Right atrium auricular region (tissue), 2 donors: ENCODE measurements at regions not wholly inside any gene's neighbourhood (a gene's known extent, or its start where the extent isn't known, plus 50 kb on each side); places are given as distances from the start of the nearest gene placed in this dataset.

Experiments used
- DNase-seq: peaks from one replicate; pipeline ENCODE4 v3.0.0-alpha.2; 2019; ENCODE audit warnings: low spot score
- H3K27ac ChIP-seq, 2 donors: fragments of 200-600 bp; sonication (generic); 1 replicate in 1 of 2; 2 replicates in 1 of 2; pipeline ENCODE4 v1.5.1; 2016 to 2019
- H3K27me3 ChIP-seq, 2 donors: fragments of 200-600 bp; sonication (generic); one replicate each; pipeline versions ENCODE4 v1.5.1 to v1.6.0; 2017 to 2019
- H3K36me3 ChIP-seq: fragments of 200-600 bp; sonication (generic); one replicate; pipeline ENCODE4 v1.5.1; 2016
- H3K4me1 ChIP-seq, 2 donors: fragments of 200-600 bp; sonication (generic); one replicate each; pipeline versions ENCODE4 v1.5.1 to v1.6.0; 2017 to 2019
- H3K4me3 ChIP-seq, 2 donors: fragments of 200-600 bp; sonication (generic); 1 replicate in 1 of 2; 2 replicates in 1 of 2; pipeline ENCODE4 v1.5.1; 2017 to 2019; ENCODE audit warnings: mild to moderate bottlenecking in 1 of 2, moderate library complexity in 1 of 2
- H3K9me3 ChIP-seq, 2 donors: fragments of 200-600 bp; sonication (generic); one replicate each; pipeline ENCODE4 v1.5.1; 2019
- TF ChIP-seq, protein P1 (sequence below), 2 donors: fragments of 200-600 bp; sonication (generic); IDR thresholded peaks; one replicate each; pipeline ENCODE4 v1.5.1; 2019; ENCODE audit warnings: antibody characterized with exemption in 2 of 2

DNA sequence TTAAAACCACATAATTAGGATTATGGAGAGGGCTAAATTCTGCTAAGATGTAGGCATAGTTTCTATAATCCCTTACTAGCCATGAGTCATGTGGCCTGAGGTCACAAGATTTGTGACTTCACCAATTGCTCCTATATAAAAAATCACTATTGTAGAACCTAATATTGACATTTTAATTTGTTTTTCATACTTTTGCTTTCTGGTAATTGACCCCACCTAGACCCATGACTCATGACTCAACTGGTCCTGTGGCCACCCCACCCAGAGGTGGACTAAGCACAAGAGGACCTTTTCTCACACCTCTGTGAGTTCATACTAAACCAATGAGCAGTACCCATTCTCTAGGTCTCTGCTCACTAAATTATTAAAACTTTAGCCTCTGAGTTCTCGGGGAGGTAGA is 1567.5 kb upstream of the LRRTM1 start:
- no peak overlapping the region for H3K27ac ChIP-seq
- no peaks in the 10 kb centered on the region for H3K9me3 ChIP-seq
- no peaks in the 10 kb centered on the region for H3K27me3 ChIP-seq
- H3K36me3 ChIP-seq = no peaks in the 10 kb centered on the region
- H3K4me1 ChIP-seq = no peaks in the 10 kb centered on the region
- TF ChIP-seq, protein P1, sequence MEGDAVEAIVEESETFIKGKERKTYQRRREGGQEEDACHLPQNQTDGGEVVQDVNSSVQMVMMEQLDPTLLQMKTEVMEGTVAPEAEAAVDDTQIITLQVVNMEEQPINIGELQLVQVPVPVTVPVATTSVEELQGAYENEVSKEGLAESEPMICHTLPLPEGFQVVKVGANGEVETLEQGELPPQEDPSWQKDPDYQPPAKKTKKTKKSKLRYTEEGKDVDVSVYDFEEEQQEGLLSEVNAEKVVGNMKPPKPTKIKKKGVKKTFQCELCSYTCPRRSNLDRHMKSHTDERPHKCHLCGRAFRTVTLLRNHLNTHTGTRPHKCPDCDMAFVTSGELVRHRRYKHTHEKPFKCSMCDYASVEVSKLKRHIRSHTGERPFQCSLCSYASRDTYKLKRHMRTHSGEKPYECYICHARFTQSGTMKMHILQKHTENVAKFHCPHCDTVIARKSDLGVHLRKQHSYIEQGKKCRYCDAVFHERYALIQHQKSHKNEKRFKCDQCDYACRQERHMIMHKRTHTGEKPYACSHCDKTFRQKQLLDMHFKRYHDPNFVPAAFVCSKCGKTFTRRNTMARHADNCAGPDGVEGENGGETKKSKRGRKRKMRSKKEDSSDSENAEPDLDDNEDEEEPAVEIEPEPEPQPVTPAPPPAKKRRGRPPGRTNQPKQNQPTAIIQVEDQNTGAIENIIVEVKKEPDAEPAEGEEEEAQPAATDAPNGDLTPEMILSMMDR (IDR thresholded peaks at IDR 0.05) = no peak
- no peak for DNase-seq
- no peak overlapping the region for H3K4me3 ChIP-seq

- no peak for DNase-seq
- no peaks in the 10 kb centered on the region for H3K9me3 ChIP-seq
- no peak overlapping the region for H3K4me3 ChIP-seq
- H3K36me3 ChIP-seq = no peaks in the 10 kb centered on the region
- H3K4me1 ChIP-seq = no peaks in the 10 kb centered on the region
- TF ChIP-seq, protein P1 (IDR thresholded peaks at IDR 0.05) = no peak
- no peak overlapping the region for H3K27ac ChIP-seq
- no peaks in the 10 kb centered on the region for H3K27me3 ChIP-seq
These were observed 1565.6 kb upstream of the LRRTM1 start for GRCh38 chr2:81870119-81870518.

GRCh38 chr2:81858998-81859397 is 1554.4 kb upstream of the LRRTM1 start:
- DNase-seq = no peak
- TF ChIP-seq, protein P1 (IDR thresholded peaks at IDR 0.05) = no peak
- H3K36me3 ChIP-seq = no peaks in the 10 kb centered on the region
- no peaks in the 10 kb centered on the region for H3K9me3 ChIP-seq
- no peaks in the 10 kb centered on the region for H3K27me3 ChIP-seq
- no peak overlapping the region for H3K4me3 ChIP-seq
- no peak overlapping the region for H3K27ac ChIP-seq
- H3K4me1 ChIP-seq = no peaks in the 10 kb centered on the region

GRCh38 chr2:81853341-81853740 is 1548.8 kb upstream of the LRRTM1 start:
- Histone ChIP-seq H3K4me3 (no peak overlapping the region), H3K36me3 (no peaks in the 10 kb centered on the region), H3K9me3 (no peaks in the 10 kb centered on the region), H3K27ac (no peak overlapping the region), H3K27me3 (no peaks in the 10 kb centered on the region), H3K4me1 (no peaks in the 10 kb centered on the region)
- DNase-seq = no peak
- TF ChIP-seq, protein P1 (IDR thresholded peaks at IDR 0.05) = no peak

DNA sequence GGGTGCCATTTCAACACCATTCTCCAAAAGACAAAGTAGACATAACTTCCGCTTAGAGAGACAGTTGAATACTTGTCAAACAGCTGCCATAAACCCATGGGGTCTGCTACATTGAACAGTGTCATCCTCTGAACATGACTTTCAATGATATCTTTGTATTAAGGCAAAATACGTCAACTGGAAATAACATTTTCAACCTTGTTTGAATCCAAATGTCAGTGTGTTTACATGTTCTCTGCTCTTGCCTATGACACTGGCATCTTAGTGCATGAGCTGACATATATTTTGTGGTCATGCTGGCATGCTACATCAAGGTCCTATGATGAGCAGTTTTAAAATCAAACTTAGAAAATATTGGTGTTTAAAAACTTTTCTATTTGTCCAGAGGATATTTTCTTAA is 1548.1 kb upstream of the LRRTM1 start:
- Histone ChIP-seq H3K36me3 (no peaks in the 10 kb centered on the region), H3K9me3 (no peaks in the 10 kb centered on the region), H3K27ac (no peak overlapping the region), H3K4me3 (no peak overlapping the region), H3K27me3 (no peaks in the 10 kb centered on the region), H3K4me1 (no peaks in the 10 kb centered on the region)
- no peak for DNase-seq
- TF ChIP-seq, protein P1 (IDR thresholded peaks at IDR 0.05) = no peak

DNA sequence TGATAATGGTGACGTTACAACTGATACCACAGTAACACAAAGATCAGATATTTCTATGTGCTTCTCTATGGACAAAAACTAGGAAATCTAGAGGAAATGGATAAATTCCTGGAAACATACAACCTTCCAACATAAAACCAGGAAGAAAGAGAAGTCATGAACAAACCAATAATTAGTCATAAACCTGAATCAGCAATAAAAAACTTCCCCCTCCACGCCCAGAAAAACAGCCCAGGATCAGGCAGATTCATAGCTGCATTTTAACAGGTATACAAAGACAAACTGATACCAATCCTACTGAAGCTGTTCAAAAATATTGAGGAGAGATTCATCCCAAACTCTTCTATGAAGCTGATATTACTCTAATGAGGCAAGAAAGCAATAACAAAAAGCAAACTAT is 1535.2 kb upstream of the LRRTM1 start:
- Histone ChIP-seq H3K9me3 (no peaks in the 10 kb centered on the region), H3K36me3 (no peaks in the 10 kb centered on the region), H3K4me1 (no peaks in the 10 kb centered on the region), H3K27me3 (no peaks in the 10 kb centered on the region), H3K4me3 (no peak overlapping the region), H3K27ac (no peak overlapping the region)
- TF ChIP-seq, protein P1 (IDR thresholded peaks at IDR 0.05) = no peak
- DNase-seq = no peak
